Thyroid gland (tissue), 4 donors: ENCODE measurements at regions not wholly inside any gene's neighbourhood (a gene's known extent, or its start where the extent isn't known, plus 50 kb on each side); places are given as distances from the start of the nearest gene placed in this dataset.

ENCODE experiments used
- DNase-seq, 2 donors: peaks; one replicate each; pipeline ENCODE4 v3.0.0-alpha.2; 2019
- H3K27ac ChIP-seq, 3 donors: fragments of 200-600 bp; sonication (generic); 1 replicate in 2 of 3; 2 replicates in 1 of 3; pipeline ENCODE4 v1.5.1; 2016 to 2019; ENCODE audit warnings: mild to moderate bottlenecking in 1 of 3, moderate library complexity in 1 of 3
- H3K27me3 ChIP-seq: fragments of 200-600 bp; sonication (generic); one replicate; pipeline ENCODE4 v1.5.1; 2019
- H3K36me3 ChIP-seq, 2 donors: fragments of 200-600 bp; sonication (generic); one replicate each; pipeline ENCODE4 v1.5.1; 2016 to 2019
- H3K4me1 ChIP-seq, 2 donors: fragments of 200-600 bp; sonication (generic); one replicate each; pipeline ENCODE4 v1.5.1; 2017 to 2019
- H3K4me3 ChIP-seq, 3 donors: fragments of 200-600 bp; sonication (generic); replicated peaks in 1 of 3; 1 replicate in 2 of 3; 2 replicates in 1 of 3; pipeline ENCODE4 v1.5.1; 2016; ENCODE audit warnings: mild to moderate bottlenecking in 1 of 3
- H3K9me3 ChIP-seq: fragments of 200-600 bp; sonication (generic); one replicate; pipeline ENCODE4 v1.5.1; 2017
- CTCF ChIP-seq, 6 experiments: fragments of 200-600 bp in 3 of 6; fragments of 450-650 bp in 3 of 6; sonication (generic) in 3 of 6; IDR thresholded peaks; one replicate each; pipeline ENCODE4 v1.5.1; 2016 to 2019; ENCODE audit warnings: antibody characterized with exemption in 6 of 6, mild to moderate bottlenecking in 2 of 6, inconsistent platforms in 1 of 6, moderate library complexity in 1 of 6
- POLR2A ChIP-seq, 2 donors: fragments of 450-650 bp; IDR thresholded peaks; one replicate each; pipeline ENCODE4 v1.6.1; 2017; ENCODE audit warnings: antibody characterized with exemption in 2 of 2, mild to moderate bottlenecking in 2 of 2, moderate library complexity in 1 of 2
- WGBS, 2 donors: methylation state at CpG; one replicate each; pipeline ENCODE4 v1.1.5; 2017; 5-methylcytosine and 5-hydroxymethylcytosine counted together
- intact Hi-C: fragments of 100-400 bp; cut with DNase I; formaldehyde crosslinking; loops from one replicate; pipeline ENCODE4 v1.15.1; 2023

DNA sequence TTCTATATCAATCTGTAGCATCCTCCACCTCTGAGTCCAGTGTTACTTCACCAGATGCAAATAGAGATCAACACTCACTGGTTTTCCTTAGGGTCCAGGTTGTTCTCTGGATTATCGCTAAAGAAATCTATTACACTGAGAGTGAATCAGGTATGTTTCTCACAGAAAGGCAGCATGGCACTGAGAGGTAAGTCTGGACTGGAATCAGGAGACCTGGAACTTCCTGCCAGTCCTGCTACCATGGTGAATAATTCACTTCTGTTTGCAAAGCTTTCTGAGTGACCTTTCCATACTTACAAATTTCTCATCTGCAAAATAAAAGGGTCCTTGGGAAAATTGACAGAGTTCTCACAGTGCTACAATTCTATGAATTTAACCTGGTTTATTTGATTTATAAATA lies 1583.3 kb downstream of the MRPL39 start:
- intact Hi-C loops: no loop called here
- no peak for DNase-seq
- Histone ChIP-seq H3K4me1 (no peaks in the 10 kb centered on the region), H3K4me3 (no peak overlapping the region), H3K27ac (no peak overlapping the region), H3K9me3 (no peaks in the 10 kb centered on the region), H3K36me3 (no peaks in the 10 kb centered on the region), H3K27me3 (no peaks in the 10 kb centered on the region)
- 87 to 96% methylated on average over 1 of the region's 1 CpG for WGBS, 2 donors
- TF ChIP-seq CTCF (IDR thresholded peaks at IDR 0.05): no peak
- no peak for TF ChIP-seq POLR2A (IDR thresholded peaks at IDR 0.05)

GRCh38 chr21:24023402-24023801 lies 1583.9 kb downstream of the MRPL39 start:
- 14% methylated on average over 3 of the region's 3 CpGs for WGBS, 2 donors
- Histone ChIP-seq H3K4me3 (no peak overlapping the region), H3K9me3 (no peaks in the 10 kb centered on the region), H3K4me1 (no peaks in the 10 kb centered on the region), H3K27ac (no peak overlapping the region), H3K27me3 (no peaks in the 10 kb centered on the region), H3K36me3 (no peaks in the 10 kb centered on the region)
- TF ChIP-seq POLR2A (IDR thresholded peaks at IDR 0.05) (no peak), CTCF (IDR thresholded peaks at IDR 0.05) (no peak)
- no peak for DNase-seq
- intact Hi-C loops: no loop called here

- H3K27me3 ChIP-seq: no peaks in the 10 kb centered on the region
- WGBS, 2 donors: 90 to 97% methylated on average over 1 of the region's 1 CpG
- H3K4me3 ChIP-seq: no peak overlapping the region
- no peaks in the 10 kb centered on the region for H3K9me3 ChIP-seq
- no peak for DNase-seq
- no peak overlapping the region for H3K27ac ChIP-seq
- TF ChIP-seq POLR2A (IDR thresholded peaks at IDR 0.05) (no peak), CTCF (IDR thresholded peaks at IDR 0.05) (peak in 1 of 6 experiments; percentile 10)
- intact Hi-C loops: no loop called here
- H3K36me3 ChIP-seq: no peaks in the 10 kb centered on the region
- no peaks in the 10 kb centered on the region for H3K4me1 ChIP-seq
These were observed 1592.9 kb downstream of the MRPL39 start for GRCh38 chr21:24014381-24014780.

GRCh38 chr21:24011087-24011486 lies 1596.2 kb downstream of the MRPL39 start:
- H3K36me3 ChIP-seq: no peaks in the 10 kb centered on the region
- H3K27me3 ChIP-seq: no peaks in the 10 kb centered on the region
- intact Hi-C loops: no loop called here
- H3K4me1 ChIP-seq: no peaks in the 10 kb centered on the region
- no peak overlapping the region for H3K27ac ChIP-seq
- H3K9me3 ChIP-seq: no peaks in the 10 kb centered on the region
- no peak for DNase-seq
- no peak overlapping the region for H3K4me3 ChIP-seq
- no peak for TF ChIP-seq CTCF (IDR thresholded peaks at IDR 0.05)
- no peak for TF ChIP-seq POLR2A (IDR thresholded peaks at IDR 0.05)
- WGBS, 2 donors: 82 to 85% methylated on average over 4 to 5 of the region's 5 CpGs

- Histone ChIP-seq H3K4me3 (no peak overlapping the region), H3K4me1 (no peaks in the 10 kb centered on the region), H3K27ac (no peak overlapping the region), H3K36me3 (no peaks in the 10 kb centered on the region), H3K27me3 (no peaks in the 10 kb centered on the region), H3K9me3 (no peaks in the 10 kb centered on the region)
- DNase-seq: no peak
- no peak for TF ChIP-seq CTCF (IDR thresholded peaks at IDR 0.05)
- no peak for TF ChIP-seq POLR2A (IDR thresholded peaks at IDR 0.05)
- 80% methylated on average over 5 of the region's 5 CpGs for WGBS, 2 donors
- intact Hi-C loops: no loop called here
These were observed 1599.7 kb downstream of the MRPL39 start for GRCh38 chr21:24007592-24007991.
